Breast epithelium (tissue), 3 donors: ENCODE measurements at regions not wholly inside any gene's neighbourhood (a gene's known extent, or its start where the extent isn't known, plus 50 kb on each side); places are given as distances from the start of the nearest gene placed in this dataset.

Source experiments
- CTCF ChIP-seq, 3 donors: fragments of 450-650 bp; IDR thresholded peaks; one replicate each; pipeline ENCODE4 v1.5.1; 2016 to 2017; ENCODE audit warnings: antibody characterized with exemption in 3 of 3, mild to moderate bottlenecking in 3 of 3, moderate library complexity in 3 of 3
- POLR2A ChIP-seq: fragments of 450-650 bp; IDR thresholded peaks from one replicate; pipeline ENCODE4 v1.6.1; 2016; ENCODE audit warnings: antibody characterized with exemption, mild to moderate bottlenecking, moderate library complexity
- POLR2AphosphoS5 ChIP-seq, 3 donors: sonication (generic); formaldehyde crosslinking; IDR thresholded peaks; one replicate each; pipeline ENCODE4 v1.6.1; 2017; ENCODE audit warnings: antibody characterized with exemption in 3 of 3

GRCh38 chr6:22964334-22964733 is 395.0 kb downstream of the HDGFL1 start:
- no peak for TF ChIP-seq CTCF (IDR thresholded peaks at IDR 0.05)
- no peak for TF ChIP-seq POLR2A
- no peak for TF ChIP-seq POLR2AphosphoS5 (IDR thresholded peaks at IDR 0.05)
